ENCODE measurements at regions not wholly inside any gene's neighbourhood (a gene's known extent, or its start where the extent isn't known, plus 50 kb on each side); places are given as distances from the start of the nearest gene placed in this dataset.

- H3K27me3 ChIP-seq (ENCODE audit: control insufficient read depth, insufficient read depth, low read length) = no peaks in the 10 kb centered on the region
- in situ Hi-C loops (cut with HindIII; ENCODE audit: low pct_unique_long_range_greater_than_20kb, low sequenced_read_pairs) (no loop called here), intact Hi-C loops (cut with micrococcal nuclease; ENCODE audit: unreplicated experiment) (no loop called here)
- no peaks in the 10 kb centered on the region for H3K9me3 ChIP-seq (ENCODE audit: control insufficient read depth, insufficient read depth, low read depth, low read length)
- H3K4me3 ChIP-seq (ENCODE audit: low read depth in 2 of 2, low read length in 2 of 2) = no peak overlapping the region
- no peak overlapping the region for H3K27ac ChIP-seq (ENCODE audit: low read length)
- TF ChIP-seq REST (IDR thresholded peaks at IDR 0.05; ENCODE audit: insufficient read depth in 1 of 2, low read depth in 2 of 2, low read length in 1 of 2) (no peak), CTCF (IDR thresholded peaks at IDR 0.05) (no peak), SIN3A (IDR thresholded peaks at IDR 0.05; ENCODE audit: borderline replicate concordance, insufficient read depth, low read depth, low read length) (no peak), TCF7L2 (IDR thresholded peaks at IDR 0.05; ENCODE audit: low read depth, low read length) (no peak), POLR2AphosphoS5 (IDR thresholded peaks at IDR 0.05; ENCODE audit: low read depth, low read length) (no peak)
- H3K36me3 ChIP-seq (ENCODE audit: control insufficient read depth, insufficient read depth, low read length) = no peaks in the 10 kb centered on the region
- ATAC-seq (no peak), DNase-seq (ENCODE audit: low read depth, low spot score) (no peak)
- peaks cover 3% of the 10 kb centered on the region; the same call in 1 of the 2 replicates for H3K4me1 ChIP-seq (ENCODE audit: control insufficient read depth, insufficient read depth, low read length)
- no TSS peak for BruUV-seq (replicated peaks)
- ChIA-PET POLR2A (interaction anchor here (0.6 kb wide), 1 partner anchor 478 kb away, joined by 3 read pairs; no protein-coding TSS in a partner anchor), CTCF (no interaction called here)
These were observed 149.9 kb upstream of the HMHB1 start for GRCh38 chr5:143662020-143662419.

DNA sequence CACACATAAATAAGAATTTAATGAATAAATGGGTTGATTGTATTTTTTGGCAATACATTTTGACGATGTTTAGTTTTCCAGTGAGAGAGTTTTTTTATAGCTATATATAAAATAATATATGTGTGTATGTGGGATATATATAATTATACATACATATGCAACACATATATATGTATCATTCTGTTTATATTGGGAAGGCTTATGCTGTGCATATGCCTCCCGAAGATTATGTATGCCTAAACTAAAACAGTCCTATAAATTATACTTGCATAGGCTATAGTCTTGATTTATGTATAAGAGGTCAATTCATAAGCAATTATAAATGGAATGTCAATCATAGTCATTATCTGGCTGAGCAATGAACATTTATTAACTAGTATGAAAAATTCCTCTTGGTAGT is 151.3 kb upstream of the HMHB1 start:
- intact Hi-C loops (cut with micrococcal nuclease; ENCODE audit: unreplicated experiment) = no loop called here
- BruUV-seq (replicated peaks) = no TSS peak
- Histone ChIP-seq H3K9me3 (ENCODE audit: control insufficient read depth, insufficient read depth, low read depth, low read length) (no peaks in the 10 kb centered on the region), H3K4me1 (ENCODE audit: control insufficient read depth, insufficient read depth, low read length) (peaks cover 3% of the 10 kb centered on the region; the same call in 1 of the 2 replicates), H3K4me3 (ENCODE audit: low read depth in 2 of 2, low read length in 2 of 2) (no peak overlapping the region), H3K27ac (ENCODE audit: low read length) (no peak overlapping the region), H3K36me3 (ENCODE audit: control insufficient read depth, insufficient read depth, low read length) (no peaks in the 10 kb centered on the region), H3K27me3 (ENCODE audit: control insufficient read depth, insufficient read depth, low read length) (no peaks in the 10 kb centered on the region)
- ChIA-PET CTCF (no interaction called here), POLR2A (no interaction called here)
- no peak for TF ChIP-seq REST (IDR thresholded peaks at IDR 0.05; ENCODE audit: insufficient read depth in 1 of 2, low read depth in 2 of 2, low read length in 1 of 2)
- TF ChIP-seq SIN3A (IDR thresholded peaks at IDR 0.05; ENCODE audit: borderline replicate concordance, insufficient read depth, low read depth, low read length) = no peak
- TF ChIP-seq CTCF (IDR thresholded peaks at IDR 0.05) = no peak
- no peak for TF ChIP-seq TCF7L2 (IDR thresholded peaks at IDR 0.05; ENCODE audit: low read depth, low read length)
- TF ChIP-seq POLR2AphosphoS5 (IDR thresholded peaks at IDR 0.05; ENCODE audit: low read depth, low read length) = no peak
- ATAC-seq (no peak), DNase-seq (ENCODE audit: low read depth, low spot score) (no peak)
- in situ Hi-C loops (cut with HindIII; ENCODE audit: low pct_unique_long_range_greater_than_20kb, low sequenced_read_pairs) = no loop called here
